ENCODE measurements at regions not wholly inside any gene's neighbourhood (a gene's known extent, or its start where the extent isn't known, plus 50 kb on each side); places are given as distances from the start of the nearest gene placed in this dataset.

DNA sequence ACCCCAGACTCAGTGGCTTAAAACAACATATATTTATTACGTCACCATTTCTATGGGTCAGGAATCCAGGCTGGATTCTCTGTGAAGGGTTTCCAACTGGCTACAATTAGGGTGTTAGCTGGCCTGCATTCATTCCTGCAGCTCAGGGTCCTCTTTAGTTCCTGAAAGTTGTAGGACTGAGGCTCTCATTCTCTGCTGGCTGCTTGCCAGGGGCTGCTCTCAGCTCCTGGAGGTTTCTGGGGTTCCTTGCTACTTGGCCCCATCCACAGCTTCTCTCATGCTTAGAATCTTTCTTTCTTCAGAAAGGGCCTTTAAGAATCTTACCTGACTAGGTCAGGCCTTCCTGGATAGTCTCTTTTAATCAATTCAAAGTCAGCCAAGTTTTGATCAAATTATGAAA is 424.6 kb downstream of the GADD45G start:
- Histone ChIP-seq H3K27me3 (ENCODE audit: insufficient read depth, low read length) (no peaks in the 10 kb centered on the region), H3K4me3 (ENCODE audit: low read depth, low read length, poor library complexity, severe bottlenecking) (no peak overlapping the region), H3K9me2 (ENCODE audit: low read depth, low read length) (no peaks in the 10 kb centered on the region), H3K9ac (ENCODE audit: low read length) (no peak overlapping the region), H4K20me1 (ENCODE audit: insufficient read depth, low read length) (no peaks in the 10 kb centered on the region), H3F3A (ENCODE audit: insufficient read depth, low read length) (no peaks in the 10 kb centered on the region), H3K27ac (ENCODE audit: low read depth, low read length, poor library complexity, severe bottlenecking) (no peak overlapping the region), H3K4me2 (ENCODE audit: low read length) (no peak overlapping the region), H3K36me3 (ENCODE audit: insufficient read depth, low read length) (no peaks in the 10 kb centered on the region), H3K4me1 (ENCODE audit: insufficient read depth, low read length, severe bottlenecking) (no peaks in the 10 kb centered on the region), H3K9me3 (ENCODE audit: low read length) (no peaks in the 10 kb centered on the region), H2AFZ (ENCODE audit: low read length) (no peak overlapping the region), H3K79me2 (ENCODE audit: insufficient read depth, low read length) (no peaks in the 10 kb centered on the region)
- no peak for TF ChIP-seq EZH2 (IDR thresholded peaks at IDR 0.05; ENCODE audit: borderline replicate concordance, low read length)
- TF ChIP-seq, protein P1, sequence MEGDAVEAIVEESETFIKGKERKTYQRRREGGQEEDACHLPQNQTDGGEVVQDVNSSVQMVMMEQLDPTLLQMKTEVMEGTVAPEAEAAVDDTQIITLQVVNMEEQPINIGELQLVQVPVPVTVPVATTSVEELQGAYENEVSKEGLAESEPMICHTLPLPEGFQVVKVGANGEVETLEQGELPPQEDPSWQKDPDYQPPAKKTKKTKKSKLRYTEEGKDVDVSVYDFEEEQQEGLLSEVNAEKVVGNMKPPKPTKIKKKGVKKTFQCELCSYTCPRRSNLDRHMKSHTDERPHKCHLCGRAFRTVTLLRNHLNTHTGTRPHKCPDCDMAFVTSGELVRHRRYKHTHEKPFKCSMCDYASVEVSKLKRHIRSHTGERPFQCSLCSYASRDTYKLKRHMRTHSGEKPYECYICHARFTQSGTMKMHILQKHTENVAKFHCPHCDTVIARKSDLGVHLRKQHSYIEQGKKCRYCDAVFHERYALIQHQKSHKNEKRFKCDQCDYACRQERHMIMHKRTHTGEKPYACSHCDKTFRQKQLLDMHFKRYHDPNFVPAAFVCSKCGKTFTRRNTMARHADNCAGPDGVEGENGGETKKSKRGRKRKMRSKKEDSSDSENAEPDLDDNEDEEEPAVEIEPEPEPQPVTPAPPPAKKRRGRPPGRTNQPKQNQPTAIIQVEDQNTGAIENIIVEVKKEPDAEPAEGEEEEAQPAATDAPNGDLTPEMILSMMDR (IDR thresholded peaks at IDR 0.05; ENCODE audit: low read length) = no peak

DNA sequence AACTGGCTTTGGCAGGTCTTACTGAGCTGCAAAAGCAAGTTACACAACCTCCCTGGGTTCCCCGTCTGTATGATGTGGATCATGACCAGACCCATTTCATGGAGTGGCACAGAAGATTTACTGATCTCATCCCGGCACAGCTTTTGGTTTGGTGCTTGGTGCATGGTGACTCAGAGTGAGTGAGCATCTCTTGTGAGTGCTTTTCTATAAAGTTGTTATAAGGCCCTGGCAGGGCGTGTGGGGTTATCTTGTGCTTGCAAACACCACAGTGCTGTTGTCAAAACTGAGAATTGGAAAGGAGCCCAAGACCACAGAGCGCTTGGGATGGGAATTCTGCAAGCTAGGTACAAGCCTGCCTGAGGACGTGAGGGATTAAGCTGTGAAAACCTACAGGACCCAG is 425.2 kb downstream of the GADD45G start:
- H3K9me3 ChIP-seq (ENCODE audit: low read length) = no peaks in the 10 kb centered on the region
- no peak overlapping the region for H3K27ac ChIP-seq (ENCODE audit: low read depth, low read length, poor library complexity, severe bottlenecking)
- TF ChIP-seq, protein P1 (IDR thresholded peaks at IDR 0.05; ENCODE audit: low read length) = no peak
- TF ChIP-seq EZH2 (IDR thresholded peaks at IDR 0.05; ENCODE audit: borderline replicate concordance, low read length) = no peak
- no peak overlapping the region for H3K9ac ChIP-seq (ENCODE audit: low read length)
- H4K20me1 ChIP-seq (ENCODE audit: insufficient read depth, low read length) = no peaks in the 10 kb centered on the region
- no peak overlapping the region for H3K4me3 ChIP-seq (ENCODE audit: low read depth, low read length, poor library complexity, severe bottlenecking)
- no peak overlapping the region for H2AFZ ChIP-seq (ENCODE audit: low read length)
- no peaks in the 10 kb centered on the region for H3K27me3 ChIP-seq (ENCODE audit: insufficient read depth, low read length)
- no peaks in the 10 kb centered on the region for H3K4me1 ChIP-seq (ENCODE audit: insufficient read depth, low read length, severe bottlenecking)
- no peaks in the 10 kb centered on the region for H3K36me3 ChIP-seq (ENCODE audit: insufficient read depth, low read length)
- H3K9me2 ChIP-seq (ENCODE audit: low read depth, low read length) = no peaks in the 10 kb centered on the region
- H3F3A ChIP-seq (ENCODE audit: insufficient read depth, low read length) = no peaks in the 10 kb centered on the region
- no peaks in the 10 kb centered on the region for H3K79me2 ChIP-seq (ENCODE audit: insufficient read depth, low read length)
- H3K4me2 ChIP-seq (ENCODE audit: low read length) = no peak overlapping the region

DNA sequence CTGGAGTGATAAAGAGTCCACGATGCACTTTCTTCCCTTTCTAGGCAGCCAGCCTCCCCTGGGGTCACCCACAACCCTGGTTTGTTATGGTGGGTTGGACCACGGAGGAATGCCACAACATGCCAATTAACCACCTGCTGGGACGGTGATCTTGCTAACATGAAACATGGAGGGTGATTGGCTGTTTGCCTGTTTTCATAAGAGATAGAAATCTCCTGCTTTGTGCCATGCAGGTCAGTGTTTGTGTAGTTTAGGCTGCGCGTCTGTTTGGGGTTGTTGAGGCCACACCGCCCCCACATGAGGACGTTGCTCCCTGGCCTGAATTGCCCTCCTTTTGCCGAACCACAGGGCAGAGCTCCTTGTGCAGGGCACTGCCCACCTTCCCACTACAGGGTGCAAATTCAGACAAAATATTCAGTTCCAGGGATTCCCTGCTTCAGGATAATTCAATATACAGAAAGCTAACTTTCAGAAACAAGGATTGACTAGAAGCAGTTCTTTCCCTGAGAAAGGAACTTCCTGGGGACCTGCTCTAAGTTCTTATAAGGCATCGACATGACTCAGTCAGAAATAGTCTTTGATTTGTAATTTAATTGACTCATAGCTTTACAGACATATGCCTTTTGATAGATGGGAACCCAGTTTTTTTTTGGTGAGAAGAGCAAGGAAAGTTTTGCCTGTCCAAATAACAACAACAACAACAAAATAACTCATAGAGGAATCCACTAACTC is 427.6 kb downstream of the GADD45G start:
- H3K4me2 ChIP-seq (ENCODE audit: low read length) = no peak overlapping the region
- no peak overlapping the region for H3K9ac ChIP-seq (ENCODE audit: low read length)
- no peaks in the 10 kb centered on the region for H3K36me3 ChIP-seq (ENCODE audit: insufficient read depth, low read length)
- H3K9me2 ChIP-seq (ENCODE audit: low read depth, low read length) = no peaks in the 10 kb centered on the region
- TF ChIP-seq, protein P1 (IDR thresholded peaks at IDR 0.05; ENCODE audit: low read length) = no peak
- no peak for TF ChIP-seq EZH2 (IDR thresholded peaks at IDR 0.05; ENCODE audit: borderline replicate concordance, low read length)
- no peaks in the 10 kb centered on the region for H3F3A ChIP-seq (ENCODE audit: insufficient read depth, low read length)
- no peak overlapping the region for H3K4me3 ChIP-seq (ENCODE audit: low read depth, low read length, poor library complexity, severe bottlenecking)
- H3K27ac ChIP-seq (ENCODE audit: low read depth, low read length, poor library complexity, severe bottlenecking) = no peak overlapping the region
- H3K79me2 ChIP-seq (ENCODE audit: insufficient read depth, low read length) = no peaks in the 10 kb centered on the region
- H2AFZ ChIP-seq (ENCODE audit: low read length) = no peak overlapping the region
- no peaks in the 10 kb centered on the region for H3K27me3 ChIP-seq (ENCODE audit: insufficient read depth, low read length)
- H3K9me3 ChIP-seq (ENCODE audit: low read length) = no peaks in the 10 kb centered on the region
- no peaks in the 10 kb centered on the region for H3K4me1 ChIP-seq (ENCODE audit: insufficient read depth, low read length, severe bottlenecking)
- H4K20me1 ChIP-seq (ENCODE audit: insufficient read depth, low read length) = no peaks in the 10 kb centered on the region

All from OCI-LY1 (cell line).